Neural progenitor cell (in vitro differentiated cells): ENCODE measurements at regions not wholly inside any gene's neighbourhood (a gene's known extent, or its start where the extent isn't known, plus 50 kb on each side); places are given as distances from the start of the nearest gene placed in this dataset.

Experiments
- EZH2 ChIP-seq: fragments of 200-600 bp; sonication (generic); IDR thresholded peaks from 2 replicates; pipeline ENCODE4 v1.6.1; 2017; ENCODE audit warnings: antibody characterized with exemption, mild to moderate bottlenecking, moderate library complexity
- EZH2phosphoT487 ChIP-seq: fragments of 200-600 bp; sonication (generic); IDR thresholded peaks from 2 replicates; pipeline ENCODE4 v1.6.1; 2017; ENCODE audit warnings: antibody characterized with exemption
- TF ChIP-seq, protein P1 (sequence below): fragments of 200-600 bp; sonication (generic); IDR thresholded peaks from 2 replicates; pipeline ENCODE4 v1.5.1; 2017; ENCODE audit warnings: antibody characterized with exemption, mild to moderate bottlenecking

DNA sequence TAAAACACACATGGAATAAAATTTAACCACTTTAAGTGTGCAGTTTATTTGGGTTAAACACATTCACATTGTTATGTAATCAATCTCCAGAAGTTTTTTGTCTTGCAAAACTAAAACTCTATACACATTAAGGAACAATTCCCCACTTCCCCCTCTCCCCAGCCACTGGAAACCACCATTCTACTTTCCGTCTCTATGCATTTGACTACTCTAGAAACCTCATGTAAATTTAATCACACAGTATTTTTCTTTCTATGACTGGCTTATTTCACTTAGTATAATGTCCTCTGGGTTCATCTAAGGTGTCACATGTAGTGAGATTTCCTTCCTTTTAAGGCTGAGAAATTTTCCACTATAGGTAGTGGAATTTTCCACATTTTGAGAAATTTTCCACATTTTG is 568.7 kb upstream of the UBE2E2 start:
- TF ChIP-seq EZH2 = no peak
- TF ChIP-seq, protein P1, sequence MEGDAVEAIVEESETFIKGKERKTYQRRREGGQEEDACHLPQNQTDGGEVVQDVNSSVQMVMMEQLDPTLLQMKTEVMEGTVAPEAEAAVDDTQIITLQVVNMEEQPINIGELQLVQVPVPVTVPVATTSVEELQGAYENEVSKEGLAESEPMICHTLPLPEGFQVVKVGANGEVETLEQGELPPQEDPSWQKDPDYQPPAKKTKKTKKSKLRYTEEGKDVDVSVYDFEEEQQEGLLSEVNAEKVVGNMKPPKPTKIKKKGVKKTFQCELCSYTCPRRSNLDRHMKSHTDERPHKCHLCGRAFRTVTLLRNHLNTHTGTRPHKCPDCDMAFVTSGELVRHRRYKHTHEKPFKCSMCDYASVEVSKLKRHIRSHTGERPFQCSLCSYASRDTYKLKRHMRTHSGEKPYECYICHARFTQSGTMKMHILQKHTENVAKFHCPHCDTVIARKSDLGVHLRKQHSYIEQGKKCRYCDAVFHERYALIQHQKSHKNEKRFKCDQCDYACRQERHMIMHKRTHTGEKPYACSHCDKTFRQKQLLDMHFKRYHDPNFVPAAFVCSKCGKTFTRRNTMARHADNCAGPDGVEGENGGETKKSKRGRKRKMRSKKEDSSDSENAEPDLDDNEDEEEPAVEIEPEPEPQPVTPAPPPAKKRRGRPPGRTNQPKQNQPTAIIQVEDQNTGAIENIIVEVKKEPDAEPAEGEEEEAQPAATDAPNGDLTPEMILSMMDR = no peak
- no peak for TF ChIP-seq EZH2phosphoT487
